Activated CD4-positive, alpha-beta memory T cell treated with anti-CD3 and anti-CD28 coated beads for 36 hours (primary cell): ENCODE measurements at regions not wholly inside any gene's neighbourhood (a gene's known extent, or its start where the extent isn't known, plus 50 kb on each side); places are given as distances from the start of the nearest gene placed in this dataset.
"Not testable (repeated sequence)": the region's sequence is repeated elsewhere in the genome, so short reads cannot be mapped to it uniquely, and the experiment has no call there.

Source experiments
- CTCF ChIA-PET: fragments of 350-600 bp; sonication (Branson Sonifier 250); formaldehyde crosslinking; loops from one replicate; lab custom pipeline; 2021; ENCODE audit warnings: antibody characterized with exemption, inconsistent platforms; lab: Charles Lee
- POLR2A ChIA-PET: fragments of 350-600 bp; sonication (Branson Sonifier 250); formaldehyde crosslinking; loops from one replicate; lab custom pipeline; 2021; ENCODE audit warnings: antibody characterized with exemption; lab: Charles Lee
- DNase-seq: peaks from one replicate; pipeline ENCODE4 v3.0.0-alpha.2; 2020
- H3K27ac Mint-ChIP-seq: one replicate; pipeline ENCODE4 v1.8.0; 2021; ENCODE audit warnings: mixed read lengths
- H3K27me3 Mint-ChIP-seq: one replicate; pipeline ENCODE4 v1.8.0; 2021; ENCODE audit warnings: mixed read lengths
- H3K36me3 Mint-ChIP-seq: one replicate; pipeline ENCODE4 v1.8.0; 2021; ENCODE audit warnings: mixed read lengths
- H3K4me1 Mint-ChIP-seq: one replicate; pipeline ENCODE4 v1.8.0; 2021; ENCODE audit warnings: low read depth, mixed read lengths
- H3K4me3 Mint-ChIP-seq: one replicate; pipeline ENCODE4 v1.8.0; 2021; ENCODE audit warnings: mild to moderate bottlenecking, mixed read lengths
- H3K9me3 Mint-ChIP-seq: one replicate; pipeline ENCODE4 v1.8.0; 2021; ENCODE audit warnings: mixed read lengths
- intact Hi-C: fragments of 100-400 bp; cut with micrococcal nuclease; formaldehyde crosslinking; loops from one replicate; pipeline ENCODE4 v1.15.1; 2023

- DNase-seq: no peak
- intact Hi-C loops: no loop called here
- Mint-ChIP-seq H3K27me3 (peaks cover 6% of the 10 kb centered on the region), H3K36me3 (no peaks in the 10 kb centered on the region), H3K9me3 (no peaks in the 10 kb centered on the region), H3K27ac (no peak overlapping the region), H3K4me3 (no peak overlapping the region), H3K4me1 (no peaks in the 10 kb centered on the region)
- CTCF ChIA-PET: no interaction called here
- POLR2A ChIA-PET: no interaction called here
Measured at GRCh38 chr20:57990396-57990987, 238.0 kb downstream of the ANKRD60 start.

GRCh38 chr20:57988828-57989227 lies 239.6 kb downstream of the ANKRD60 start:
- intact Hi-C loops: no loop called here
- CTCF ChIA-PET: no interaction called here

GRCh38 chr20:57988422-57988821 lies 240.0 kb downstream of the ANKRD60 start:
- POLR2A ChIA-PET: no interaction called here
- Mint-ChIP-seq H3K36me3 (no peaks in the 10 kb centered on the region), H3K27me3 (peaks cover 6% of the 10 kb centered on the region), H3K4me1 (no peaks in the 10 kb centered on the region), H3K9me3 (no peaks in the 10 kb centered on the region), H3K4me3 (no peak overlapping the region), H3K27ac (no peak overlapping the region)
- CTCF ChIA-PET: no interaction called here
- DNase-seq: no peak
- intact Hi-C loops: no loop called here

More at GRCh38 chr20:57988828-57989227, 239.6 kb downstream of the ANKRD60 start:
- Mint-ChIP-seq H3K9me3 (no peaks in the 10 kb centered on the region), H3K4me1 (no peaks in the 10 kb centered on the region), H3K27ac (no peak overlapping the region), H3K4me3 (no peak overlapping the region), H3K36me3 (no peaks in the 10 kb centered on the region), H3K27me3 (peaks cover 6% of the 10 kb centered on the region)
- POLR2A ChIA-PET: no interaction called here
- DNase-seq: no peak

- POLR2A ChIA-PET: no interaction called here
- H3K9me3 Mint-ChIP-seq: no peaks in the 10 kb centered on the region
Measured at GRCh38 chr20:57987659-57988058, 240.8 kb downstream of the ANKRD60 start.

GRCh38 chr20:57986666-57987065 lies 241.8 kb downstream of the ANKRD60 start:
- Mint-ChIP-seq H3K4me1 (no peaks in the 10 kb centered on the region), H3K27ac (no peak overlapping the region), H3K4me3 (no peak overlapping the region), H3K27me3 (peaks cover 6% of the 10 kb centered on the region), H3K36me3 (no peaks in the 10 kb centered on the region), H3K9me3 (no peaks in the 10 kb centered on the region)
- DNase-seq: no peak
- POLR2A ChIA-PET: no interaction called here
- CTCF ChIA-PET: no interaction called here
- intact Hi-C loops: no loop called here

More at GRCh38 chr20:57987659-57988058, 240.8 kb downstream of the ANKRD60 start:
- H3K27me3 Mint-ChIP-seq: peaks cover 6% of the 10 kb centered on the region
- no peak for DNase-seq
- no peak overlapping the region for H3K4me3 Mint-ChIP-seq
- CTCF ChIA-PET: no interaction called here
- no peaks in the 10 kb centered on the region for H3K36me3 Mint-ChIP-seq
- intact Hi-C loops: no loop called here
- no peak overlapping the region for H3K27ac Mint-ChIP-seq
- H3K4me1 Mint-ChIP-seq: no peaks in the 10 kb centered on the region

- H3K4me3 Mint-ChIP-seq: no peak overlapping the region
- POLR2A ChIA-PET: no interaction called here
- H3K36me3 Mint-ChIP-seq: no peaks in the 10 kb centered on the region
- CTCF ChIA-PET: no interaction called here
- H3K4me1 Mint-ChIP-seq: no peaks in the 10 kb centered on the region
- no peaks in the 10 kb centered on the region for H3K9me3 Mint-ChIP-seq
- intact Hi-C loops: no loop called here
- peaks cover 6% of the 10 kb centered on the region for H3K27me3 Mint-ChIP-seq
- no peak overlapping the region for H3K27ac Mint-ChIP-seq
- no peak for DNase-seq
Measured at GRCh38 chr20:57985278-57985677, 243.2 kb downstream of the ANKRD60 start.

- no peak for DNase-seq
- POLR2A ChIA-PET: no interaction called here
- Mint-ChIP-seq H3K27me3 (peaks cover 5% of the 10 kb centered on the region), H3K27ac (no peak overlapping the region), H3K4me1 (no peaks in the 10 kb centered on the region), H3K36me3 (no peaks in the 10 kb centered on the region), H3K9me3 (no peaks in the 10 kb centered on the region), H3K4me3 (no peak overlapping the region)
- intact Hi-C loops: no loop called here
- CTCF ChIA-PET: no interaction called here
Measured at GRCh38 chr20:57983082-57983481, 245.4 kb downstream of the ANKRD60 start.

GRCh38 chr20:57980506-57980905 lies 247.9 kb downstream of the ANKRD60 start:
- Mint-ChIP-seq H3K4me3 (no peak overlapping the region), H3K27ac (no peak overlapping the region), H3K4me1 (no peaks in the 10 kb centered on the region), H3K36me3 (no peaks in the 10 kb centered on the region), H3K27me3 (peaks cover 4% of the 10 kb centered on the region), H3K9me3 (no peaks in the 10 kb centered on the region)
- intact Hi-C loops: no loop called here
- ChIA-PET CTCF (no interaction called here), POLR2A (no interaction called here)
- no peak for DNase-seq

GRCh38 chr20:57977569-57977968 lies 250.9 kb downstream of the ANKRD60 start:
- DNase-seq: no peak
- H3K9me3 Mint-ChIP-seq: no peaks in the 10 kb centered on the region
- POLR2A ChIA-PET: no interaction called here
- H3K36me3 Mint-ChIP-seq: no peaks in the 10 kb centered on the region
- H3K27ac Mint-ChIP-seq: no peak overlapping the region
- CTCF ChIA-PET: no interaction called here
- intact Hi-C loops: no loop called here
- H3K4me3 Mint-ChIP-seq: no peak overlapping the region
- H3K4me1 Mint-ChIP-seq: no peaks in the 10 kb centered on the region
- H3K27me3 Mint-ChIP-seq: peaks cover 4% of the 10 kb centered on the region

GRCh38 chr20:57977141-57977540 lies 251.3 kb downstream of the ANKRD60 start:
- no peak overlapping the region for H3K4me3 Mint-ChIP-seq
- H3K4me1 Mint-ChIP-seq: no peaks in the 10 kb centered on the region
- ChIA-PET POLR2A (no interaction called here), CTCF (no interaction called here)
- DNase-seq: no peak
- H3K36me3 Mint-ChIP-seq: no peaks in the 10 kb centered on the region
- no peaks in the 10 kb centered on the region for H3K9me3 Mint-ChIP-seq
- H3K27me3 Mint-ChIP-seq: peaks cover 4% of the 10 kb centered on the region
- intact Hi-C loops: no loop called here
- no peak overlapping the region for H3K27ac Mint-ChIP-seq

- Mint-ChIP-seq H3K9me3 (no peaks in the 10 kb centered on the region), H3K4me1 (no peaks in the 10 kb centered on the region), H3K27me3 (peaks cover 4% of the 10 kb centered on the region), H3K27ac (no peak overlapping the region), H3K4me3 (no peak overlapping the region), H3K36me3 (no peaks in the 10 kb centered on the region)
- POLR2A ChIA-PET: no interaction called here
- intact Hi-C loops: no loop called here
- CTCF ChIA-PET: no interaction called here
- DNase-seq: no peak
Measured at GRCh38 chr20:57974863-57975262, 253.6 kb downstream of the ANKRD60 start.

- ChIA-PET POLR2A (no interaction called here), CTCF (no interaction called here)
- no peaks in the 10 kb centered on the region for H3K4me1 Mint-ChIP-seq
- intact Hi-C loops: no loop called here
- H3K9me3 Mint-ChIP-seq: no peaks in the 10 kb centered on the region
- H3K27ac Mint-ChIP-seq: no peak overlapping the region
- peaks cover 4% of the 10 kb centered on the region for H3K27me3 Mint-ChIP-seq
- no peak overlapping the region for H3K4me3 Mint-ChIP-seq
- no peak for DNase-seq
- no peaks in the 10 kb centered on the region for H3K36me3 Mint-ChIP-seq
Measured at GRCh38 chr20:57973886-57974285, 254.6 kb downstream of the ANKRD60 start.

- CTCF ChIA-PET, H3K36me3 Mint-ChIP-seq, H3K27ac Mint-ChIP-seq, POLR2A ChIA-PET, H3K4me1 Mint-ChIP-seq, intact Hi-C loops, DNase-seq, H3K27me3 Mint-ChIP-seq, H3K9me3 Mint-ChIP-seq, H3K4me3 Mint-ChIP-seq: not testable (repeated sequence)
Measured at GRCh38 chr20:57971583-57971982, 256.9 kb downstream of the ANKRD60 start.
